HUES6 (cell line): ENCODE measurements at regions not wholly inside any gene's neighbourhood (a gene's known extent, or its start where the extent isn't known, plus 50 kb on each side); places are given as distances from the start of the nearest gene placed in this dataset.

Source experiments
- H3K27ac ChIP-seq: 2 replicates; pipeline ENCODE4 v1.7.0; 2013; ENCODE audit warnings: low read depth, mild to moderate bottlenecking, low read length, inconsistent platforms
- H3K27me3 ChIP-seq: 2 replicates; pipeline ENCODE4 v1.6.1; 2013; ENCODE audit warnings: low read length; ENCODE audit not compliant: control insufficient read depth, insufficient read depth
- H3K36me3 ChIP-seq: 2 replicates; pipeline ENCODE4 v1.6.1; 2013; ENCODE audit warnings: low read length; ENCODE audit not compliant: control insufficient read depth, insufficient read depth
- H3K4me1 ChIP-seq: 2 replicates; pipeline ENCODE4 v1.6.1; 2013; ENCODE audit warnings: low read length; ENCODE audit not compliant: control insufficient read depth, insufficient read depth
- H3K4me3 ChIP-seq: 2 replicates; pipeline ENCODE4 v1.5.1; 2013; ENCODE audit warnings: low read depth, low read length
- H3K9ac ChIP-seq: one replicate; pipeline ENCODE4 v1.6.1; 2013; ENCODE audit warnings: mild to moderate bottlenecking, low read length
- H3K9me3 ChIP-seq: 2 replicates; pipeline ENCODE4 v1.6.1; 2013; ENCODE audit warnings: low read depth, low read length; ENCODE audit not compliant: control insufficient read depth, insufficient read depth

- no peak overlapping the region for H3K9ac ChIP-seq
- H3K27me3 ChIP-seq: no peaks in the 10 kb centered on the region
- no peaks in the 10 kb centered on the region for H3K36me3 ChIP-seq
- H3K9me3 ChIP-seq: no peaks in the 10 kb centered on the region
- H3K4me1 ChIP-seq: no peaks in the 10 kb centered on the region
- H3K4me3 ChIP-seq: no peak overlapping the region
- no peak overlapping the region for H3K27ac ChIP-seq
These were observed 147.4 kb upstream of the PRSS58 start for GRCh38 chr7:142405122-142405765.

DNA sequence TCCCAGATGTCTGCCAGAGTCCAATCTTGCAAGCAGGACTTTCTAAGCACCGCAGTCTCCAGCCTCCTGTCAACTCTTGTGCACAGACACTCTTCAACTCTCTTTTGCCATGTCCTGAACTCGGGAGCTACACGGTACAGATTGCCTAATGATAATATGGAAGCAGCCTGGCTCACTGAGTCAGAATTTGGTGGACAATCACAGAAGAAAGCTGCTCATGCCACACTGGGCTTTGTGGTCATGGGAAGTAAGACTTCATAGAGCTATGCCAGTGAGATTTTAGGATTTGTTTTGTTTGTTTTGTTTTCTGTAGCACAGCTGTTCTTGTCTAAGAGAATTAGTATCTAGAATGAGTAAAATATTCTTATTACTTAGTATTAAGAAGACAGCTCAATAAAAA lies 144.1 kb upstream of the PRSS58 start:
- Histone ChIP-seq H3K4me1 (no peaks in the 10 kb centered on the region), H3K27me3 (no peaks in the 10 kb centered on the region), H3K27ac (no peak overlapping the region), H3K4me3 (no peak overlapping the region), H3K36me3 (no peaks in the 10 kb centered on the region), H3K9me3 (no peaks in the 10 kb centered on the region), H3K9ac (no peak overlapping the region)

DNA sequence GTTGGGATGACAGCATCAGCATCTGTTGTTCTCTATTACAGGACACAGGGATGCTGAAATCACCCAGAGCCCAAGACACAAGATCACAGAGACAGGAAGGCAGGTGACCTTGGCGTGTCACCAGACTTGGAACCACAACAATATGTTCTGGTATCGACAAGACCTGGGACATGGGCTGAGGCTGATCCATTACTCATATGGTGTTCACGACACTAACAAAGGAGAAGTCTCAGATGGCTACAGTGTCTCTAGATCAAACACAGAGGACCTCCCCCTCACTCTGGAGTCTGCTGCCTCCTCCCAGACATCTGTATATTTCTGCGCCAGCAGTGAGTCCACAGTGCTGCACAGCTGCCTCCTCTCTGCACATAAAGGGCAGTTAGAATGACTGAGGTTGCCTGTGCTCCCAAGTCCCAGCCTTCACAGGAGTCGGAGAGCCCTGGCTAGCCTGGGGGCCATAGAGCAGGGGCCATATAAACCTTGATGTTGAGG lies 142.2 kb upstream of the PRSS58 start:
- no peaks in the 10 kb centered on the region for H3K27me3 ChIP-seq
- H3K9me3 ChIP-seq: no peaks in the 10 kb centered on the region
- H3K4me1 ChIP-seq: no peaks in the 10 kb centered on the region

DNA sequence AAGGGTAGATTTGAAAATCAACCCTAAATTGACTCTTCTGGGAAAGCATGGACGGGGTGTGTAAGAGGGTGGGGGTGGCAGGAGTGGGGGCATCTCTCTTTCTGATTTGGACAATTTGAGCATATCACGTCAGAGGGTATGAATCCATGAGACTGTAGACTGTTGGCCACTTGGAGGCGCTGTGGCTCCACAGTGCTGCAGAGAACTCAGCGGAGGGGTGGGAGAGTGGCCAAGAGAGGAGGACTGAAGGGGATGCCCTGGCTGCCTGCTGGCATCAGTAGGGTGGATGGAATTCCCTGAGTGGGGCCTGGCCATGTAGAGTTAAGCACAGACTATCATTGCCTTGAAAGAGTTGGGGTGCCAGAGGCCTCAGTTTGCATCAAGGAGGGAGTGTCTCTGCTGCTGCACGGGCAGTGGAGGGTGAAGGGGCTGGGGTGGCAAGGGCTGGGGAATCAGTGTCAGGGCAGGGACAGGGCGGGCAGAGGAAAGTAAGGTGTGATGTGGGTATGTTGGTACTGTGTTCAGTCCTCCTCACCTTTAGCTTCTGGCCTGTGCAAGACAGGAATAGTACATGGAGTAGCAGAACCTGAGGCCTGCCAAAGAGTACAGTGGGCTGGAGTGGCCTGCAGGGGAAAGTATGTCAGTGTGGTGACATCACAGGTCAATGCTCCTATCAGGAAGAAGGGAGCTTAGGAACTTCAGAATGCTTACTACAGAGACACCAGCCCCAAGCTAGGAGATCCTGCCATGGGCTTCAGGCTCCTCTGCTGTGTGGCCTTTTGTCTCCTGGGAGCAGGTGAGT lies 133.5 kb upstream of the PRSS58 start:
- H3K9me3 ChIP-seq: no peaks in the 10 kb centered on the region
- H3K4me1 ChIP-seq: no peaks in the 10 kb centered on the region
- H3K27me3 ChIP-seq: 0 out of 2 replicates have a peak, but pooled peaks cover 4% of the 10 kb centered on the region
- H3K4me3 ChIP-seq: no peak overlapping the region
- H3K36me3 ChIP-seq: no peaks in the 10 kb centered on the region
- no peak overlapping the region for H3K9ac ChIP-seq
- H3K27ac ChIP-seq: no peak overlapping the region

More for the DNA sequence above, 142.2 kb upstream of the PRSS58 start:
- Histone ChIP-seq H3K9ac (no peak overlapping the region), H3K4me3 (no peak overlapping the region), H3K36me3 (no peaks in the 10 kb centered on the region), H3K27ac (no peak overlapping the region)

DNA sequence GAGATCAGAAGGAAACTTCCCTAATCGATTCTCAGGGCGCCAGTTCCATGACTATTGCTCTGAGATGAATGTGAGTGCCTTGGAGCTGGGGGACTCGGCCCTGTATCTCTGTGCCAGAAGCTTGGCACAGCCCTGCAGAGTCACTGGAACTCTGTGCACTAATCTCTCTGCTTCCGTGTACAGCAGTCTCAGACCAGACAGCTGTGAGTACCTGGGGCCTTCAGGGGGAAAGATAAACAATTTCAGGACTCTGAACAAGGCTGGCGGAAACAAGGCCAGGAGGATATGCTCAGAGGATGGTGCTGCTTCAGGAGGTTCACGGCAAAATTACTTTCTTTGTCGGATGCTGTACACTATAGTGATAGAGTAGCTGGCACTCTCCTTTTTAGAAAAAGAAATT lies 131.7 kb upstream of the PRSS58 start:
- Histone ChIP-seq H3K36me3 (no peaks in the 10 kb centered on the region), H3K9me3 (no peaks in the 10 kb centered on the region), H3K4me3 (no peak overlapping the region), H3K27ac (no peak overlapping the region), H3K4me1 (no peaks in the 10 kb centered on the region), H3K9ac (no peak overlapping the region), H3K27me3 (0 out of 2 replicates have a peak, but pooled peaks cover 5% of the 10 kb centered on the region)

DNA sequence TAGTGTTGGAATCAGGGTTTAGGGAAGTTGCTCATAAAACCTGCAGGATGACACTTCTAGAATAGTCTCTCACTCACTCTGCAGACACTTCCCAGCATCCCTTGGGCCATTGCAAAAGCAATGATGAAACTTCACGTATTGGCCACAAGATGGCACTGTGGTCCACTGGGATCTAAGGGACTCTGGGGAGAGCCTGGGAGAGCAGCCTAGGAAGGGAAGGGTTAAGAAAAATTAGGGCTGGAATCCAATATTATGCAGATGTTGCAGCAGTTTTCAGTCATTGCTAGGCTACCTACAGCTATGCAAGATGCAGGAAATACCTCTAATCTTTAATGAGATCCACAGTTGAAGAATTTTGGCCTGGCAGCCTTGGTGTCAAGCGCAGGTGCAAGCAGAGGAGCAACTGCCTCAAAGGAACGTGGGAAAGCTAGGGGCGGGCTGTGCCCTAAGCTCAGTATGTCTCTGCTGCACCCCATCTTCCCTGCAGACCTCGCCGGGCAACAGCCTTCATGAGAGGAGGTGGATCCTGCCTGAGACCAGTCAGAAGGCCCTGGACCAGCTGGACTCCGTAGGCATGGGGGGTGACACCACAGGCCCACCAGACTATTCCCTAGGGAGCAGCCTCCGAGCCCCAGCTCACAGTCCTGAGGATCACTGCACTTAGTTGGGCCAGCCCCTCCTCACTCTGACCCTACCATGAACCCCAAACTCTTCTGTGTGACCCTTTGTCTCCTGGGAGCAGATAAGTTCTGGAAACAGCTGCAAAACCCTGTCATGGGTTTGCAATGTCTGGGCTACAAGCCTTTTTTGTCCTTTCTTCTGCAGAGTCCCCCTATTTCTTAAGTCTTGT lies 127.9 kb upstream of the PRSS58 start:
- no peak overlapping the region for H3K4me3 ChIP-seq
- H3K27me3 ChIP-seq: 0 out of 2 replicates have a peak, but pooled peaks cover 5% of the 10 kb centered on the region
- no peaks in the 10 kb centered on the region for H3K9me3 ChIP-seq
- H3K27ac ChIP-seq: no peak overlapping the region
- no peaks in the 10 kb centered on the region for H3K36me3 ChIP-seq
- no peaks in the 10 kb centered on the region for H3K4me1 ChIP-seq
- H3K9ac ChIP-seq: no peak overlapping the region

- no peak overlapping the region for H3K4me3 ChIP-seq
These were observed 126.7 kb upstream of the PRSS58 start for GRCh38 chr7:142384493-142384922.

DNA sequence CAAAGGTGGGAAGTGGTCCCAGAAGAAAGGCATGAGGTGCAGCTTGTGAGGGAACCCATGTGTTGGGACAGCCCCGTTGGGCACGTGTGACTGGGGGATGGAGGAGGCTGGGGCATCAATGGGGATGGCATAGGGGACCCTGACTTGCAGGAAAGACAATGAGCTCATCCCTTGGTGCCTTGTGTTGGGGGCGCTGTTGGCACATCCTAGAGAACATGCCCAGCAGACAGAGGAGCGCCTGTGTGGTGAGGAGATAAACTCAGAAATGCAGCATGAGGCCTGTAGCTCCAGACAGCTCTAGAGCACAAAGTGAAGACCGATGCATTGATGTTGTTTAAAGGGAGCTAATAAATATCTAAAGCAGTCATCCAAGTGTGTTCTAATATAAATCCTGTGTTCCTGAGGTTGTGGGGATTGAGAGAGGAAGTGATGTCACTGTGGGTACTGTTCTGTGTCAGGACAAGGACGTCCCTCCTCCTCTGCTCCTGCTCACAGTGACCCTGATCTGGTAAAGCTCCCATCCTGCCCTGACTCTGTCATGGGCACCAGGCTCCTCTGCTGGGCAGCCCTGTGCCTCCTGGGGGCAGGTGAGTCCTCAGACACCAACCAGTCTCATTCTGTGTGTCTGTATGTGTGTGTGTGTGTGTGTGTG lies 126.1 kb upstream of the PRSS58 start:
- Histone ChIP-seq H3K36me3 (no peaks in the 10 kb centered on the region), H3K27me3 (0 out of 2 replicates have a peak, but pooled peaks cover 5% of the 10 kb centered on the region), H3K9ac (no peak overlapping the region), H3K27ac (no peak overlapping the region), H3K9me3 (no peaks in the 10 kb centered on the region), H3K4me1 (peaks cover 3% of the 10 kb centered on the region), H3K4me3 (no peak overlapping the region)

More at GRCh38 chr7:142384493-142384922, 126.7 kb upstream of the PRSS58 start:
- Histone ChIP-seq H3K9me3 (no peaks in the 10 kb centered on the region), H3K9ac (no peak overlapping the region), H3K27me3 (0 out of 2 replicates have a peak, but pooled peaks cover 5% of the 10 kb centered on the region), H3K4me1 (peaks cover 3% of the 10 kb centered on the region; the same call in 1 of the 2 replicates), H3K36me3 (no peaks in the 10 kb centered on the region), H3K27ac (no peak overlapping the region)

GRCh38 chr7:142381727-142382390 lies 124.0 kb upstream of the PRSS58 start:
- Histone ChIP-seq H3K36me3 (no peaks in the 10 kb centered on the region), H3K27ac (no peak overlapping the region), H3K27me3 (0 out of 2 replicates have a peak, but pooled peaks cover 5% of the 10 kb centered on the region), H3K9ac (no peak overlapping the region), H3K4me3 (no peak overlapping the region), H3K4me1 (peaks cover 3% of the 10 kb centered on the region), H3K9me3 (no peaks in the 10 kb centered on the region)

DNA sequence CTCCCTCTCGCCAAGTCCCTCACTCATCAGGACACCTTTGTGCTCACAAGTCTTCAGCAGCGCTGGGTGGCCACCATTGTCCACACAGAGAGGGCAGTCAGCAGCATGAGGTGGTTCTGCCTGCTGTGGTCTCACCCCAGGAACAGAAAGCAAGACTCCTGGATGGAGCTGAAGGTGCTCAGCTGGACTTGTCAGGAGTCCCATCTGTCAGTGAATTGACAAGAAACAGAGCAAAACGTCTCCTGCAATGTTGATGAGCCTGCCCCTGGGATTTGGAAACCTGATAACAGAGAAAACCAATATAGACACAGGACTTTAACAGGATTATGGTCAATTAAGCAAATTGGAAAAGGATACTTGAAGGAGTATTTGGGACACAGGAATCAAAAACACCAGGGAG lies 122.2 kb upstream of the PRSS58 start:
- no peak overlapping the region for H3K9ac ChIP-seq
- no peaks in the 10 kb centered on the region for H3K27me3 ChIP-seq
- H3K4me1 ChIP-seq: peaks cover 10% of the 10 kb centered on the region
- no peak overlapping the region for H3K4me3 ChIP-seq
- no peaks in the 10 kb centered on the region for H3K36me3 ChIP-seq
- H3K9me3 ChIP-seq: no peaks in the 10 kb centered on the region
- no peak overlapping the region for H3K27ac ChIP-seq
